Naive thymus-derived CD8-positive, alpha-beta T cell (primary cell): ENCODE measurements at regions not wholly inside any gene's neighbourhood (a gene's known extent, or its start where the extent isn't known, plus 50 kb on each side); places are given as distances from the start of the nearest gene placed in this dataset.
"Not testable (repeated sequence)": the region's sequence is repeated elsewhere in the genome, so short reads cannot be mapped to it uniquely, and the experiment has no call there.

Experiments used
- ATAC-seq, 2 donors: fragments of 150-1000 bp; cut with Tn5 transposase in 1 of 2; sonication (Bioruptor Pico), chemical (Tn5 transposase) in 1 of 2; 1 replicate in 1 of 2; 2 replicates in 1 of 2; pipeline ENCODE4 v1.10.0; 2021; ENCODE audit warnings: mild to moderate bottlenecking in 2 of 2, moderate library complexity in 2 of 2
- POLR2A ChIA-PET: fragments of 350-600 bp; sonication (Branson Sonifier 250); formaldehyde crosslinking; loops from one replicate; lab custom pipeline; 2021; ENCODE audit warnings: antibody characterized with exemption; lab: Charles Lee
- DNase-seq, 10 donors: peaks; one replicate each; pipeline versions ENCODE4 v3.0.0 to v3.0.0-alpha.2; 2020 to 2022
- H3K27ac Mint-ChIP-seq, 10 donors: one replicate each; pipeline ENCODE4 v1.8.0; 2020 to 2022; ENCODE audit warnings: mild to moderate bottlenecking in 10 of 10, mixed read lengths in 10 of 10, moderate library complexity in 4 of 10, inconsistent platforms in 1 of 10
- H3K27me3 Mint-ChIP-seq, 5 donors: one replicate each; pipeline ENCODE4 v1.8.0; 2021 to 2022; ENCODE audit warnings: mixed read lengths in 5 of 5
- H3K36me3 Mint-ChIP-seq, 3 donors: one replicate each; pipeline ENCODE4 v1.8.0; 2020 to 2022; ENCODE audit warnings: mixed read lengths in 3 of 3, mild to moderate bottlenecking in 2 of 3, inconsistent platforms in 1 of 3
- H3K4me1 Mint-ChIP-seq, 4 donors: one replicate each; pipeline ENCODE4 v1.8.0; 2021 to 2022; ENCODE audit warnings: mixed read lengths in 4 of 4
- H3K4me3 Mint-ChIP-seq, 10 donors: one replicate each; pipeline ENCODE4 v1.8.0; 2020 to 2022; ENCODE audit warnings: mild to moderate bottlenecking in 10 of 10, mixed read lengths in 10 of 10, moderate library complexity in 6 of 10, inconsistent platforms in 1 of 10
- H3K9me3 Mint-ChIP-seq, 9 donors: one replicate each; pipeline ENCODE4 v1.8.0; 2020 to 2022; ENCODE audit warnings: mixed read lengths in 9 of 9, mild to moderate bottlenecking in 3 of 9, inconsistent platforms in 1 of 9, moderate library complexity in 1 of 9

DNA sequence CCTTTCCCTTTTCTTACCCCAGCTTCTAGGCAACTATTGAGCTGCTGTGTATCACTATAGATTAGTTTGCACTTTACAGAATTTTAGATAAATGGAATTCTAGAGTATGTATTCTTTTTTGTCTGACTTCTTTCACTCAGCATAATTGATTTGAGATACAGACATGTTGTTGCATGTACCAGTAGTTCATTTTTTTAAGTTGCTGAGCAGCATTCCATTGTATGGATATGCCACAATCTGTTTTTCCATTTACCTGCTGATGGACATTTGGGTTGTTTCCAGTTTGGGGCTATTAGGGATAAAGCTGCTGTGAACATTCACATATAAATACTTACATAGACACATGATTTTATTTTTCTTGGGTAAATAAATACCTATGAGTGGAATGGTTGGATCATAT lies 135.7 kb downstream of the IGF1 start:
- Mint-ChIP-seq H3K36me3 (no peaks in the 10 kb centered on the region), H3K4me3 (no peak overlapping the region), H3K4me1 (no peaks in the 10 kb centered on the region), H3K27ac (no peak overlapping the region), H3K27me3 (peaks cover 0 to 10% (median 8%) of the 10 kb centered on the region in 5 donors), H3K9me3 (peaks cover 0 to 9% (median 0%) of the 10 kb centered on the region in 9 donors)
- ATAC-seq = no peak
- POLR2A ChIA-PET = no interaction called here
- no peak for DNase-seq

DNA sequence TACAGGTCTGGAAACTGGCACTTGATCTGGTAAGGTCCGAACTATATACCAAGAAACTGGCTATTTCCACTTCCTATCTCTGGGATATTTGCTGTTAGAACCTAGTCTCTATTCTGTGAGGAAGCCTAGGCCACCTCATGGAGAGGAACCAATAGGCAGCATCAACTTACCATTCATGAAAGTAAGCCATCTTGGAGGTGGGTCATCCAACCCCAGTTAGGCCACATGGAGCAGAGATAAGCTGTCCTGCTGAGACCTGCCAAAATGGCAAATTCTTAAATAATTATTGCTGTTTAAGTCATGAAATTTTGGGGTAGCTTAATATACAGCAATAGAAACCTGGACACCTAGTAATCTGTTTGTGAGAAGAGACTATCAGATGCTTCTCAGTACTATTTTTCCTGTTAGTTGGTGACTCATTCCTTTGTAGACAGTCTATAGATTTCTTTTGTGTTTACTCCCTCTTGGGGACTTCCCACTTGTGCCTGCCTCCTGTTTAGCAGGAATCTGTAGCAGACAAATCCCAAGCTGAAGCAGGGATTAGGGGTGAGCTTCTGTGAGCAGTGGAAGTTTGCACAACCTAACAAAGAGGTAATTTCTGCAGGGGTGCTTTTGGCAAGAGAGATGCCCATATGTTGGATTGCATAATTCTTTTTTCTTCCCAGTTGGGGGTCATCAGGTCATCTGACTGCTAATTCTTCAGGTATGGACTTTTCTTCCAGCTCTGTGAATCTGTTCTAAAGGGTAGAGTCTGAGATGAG lies 136.8 kb downstream of the IGF1 start:
- H3K4me3 Mint-ChIP-seq = no peak overlapping the region
- ATAC-seq = no peak
- no peaks in the 10 kb centered on the region for H3K4me1 Mint-ChIP-seq
- H3K27ac Mint-ChIP-seq = no peak overlapping the region
- POLR2A ChIA-PET = no interaction called here
- peaks cover under 1 to 10% (median 5%) of the 10 kb centered on the region in 5 donors for H3K27me3 Mint-ChIP-seq
- no peak for DNase-seq
- H3K36me3 Mint-ChIP-seq = no peaks in the 10 kb centered on the region
- H3K9me3 Mint-ChIP-seq = peaks cover 0 to 9% (median 0%) of the 10 kb centered on the region in 9 donors

DNA sequence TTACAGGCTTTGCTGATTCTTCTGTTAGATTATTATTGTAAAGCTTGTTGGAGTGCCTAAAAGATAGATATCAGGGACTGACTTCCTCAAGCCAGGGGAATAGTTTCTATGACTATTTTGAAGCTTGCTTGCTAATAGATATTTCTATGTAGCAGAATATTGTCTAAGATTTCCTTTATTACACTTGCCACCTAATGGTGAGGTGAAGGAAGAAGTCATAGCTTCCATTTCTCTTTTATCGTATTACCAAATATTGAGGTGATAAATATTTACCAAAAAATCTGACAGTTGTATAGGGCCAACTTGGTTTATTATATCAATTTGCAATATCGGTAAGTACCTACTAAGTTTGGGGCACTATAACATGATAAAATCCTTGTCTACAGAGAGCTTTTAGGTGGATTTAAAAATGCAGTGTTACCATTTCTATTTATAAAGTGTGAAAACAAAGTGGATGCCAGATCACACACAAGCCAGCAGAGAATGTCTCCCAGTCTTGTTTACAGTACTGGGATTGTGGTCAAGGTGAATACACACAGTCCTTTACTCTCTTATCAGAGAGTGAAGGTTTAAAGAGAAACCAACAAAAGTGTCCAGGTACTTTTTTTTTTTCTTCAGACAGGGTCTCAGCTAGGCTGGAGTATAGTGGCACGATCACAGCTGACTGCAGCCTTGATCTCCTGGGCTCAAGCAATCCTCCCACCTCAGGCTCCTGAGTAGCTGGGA lies 137.9 kb downstream of the IGF1 start:
- no peak overlapping the region for H3K4me3 Mint-ChIP-seq
- DNase-seq (no peak), ATAC-seq (no peak)
- H3K9me3 Mint-ChIP-seq = peaks cover 0 to 9% (median 0%) of the 10 kb centered on the region in 9 donors
- no peaks in the 10 kb centered on the region for H3K36me3 Mint-ChIP-seq
- H3K27ac Mint-ChIP-seq = no peak overlapping the region
- no peaks in the 10 kb centered on the region for H3K4me1 Mint-ChIP-seq
- POLR2A ChIA-PET = no interaction called here
- H3K27me3 Mint-ChIP-seq = peaks cover 1 to 12% (median 7%) of the 10 kb centered on the region in 5 donors

DNA sequence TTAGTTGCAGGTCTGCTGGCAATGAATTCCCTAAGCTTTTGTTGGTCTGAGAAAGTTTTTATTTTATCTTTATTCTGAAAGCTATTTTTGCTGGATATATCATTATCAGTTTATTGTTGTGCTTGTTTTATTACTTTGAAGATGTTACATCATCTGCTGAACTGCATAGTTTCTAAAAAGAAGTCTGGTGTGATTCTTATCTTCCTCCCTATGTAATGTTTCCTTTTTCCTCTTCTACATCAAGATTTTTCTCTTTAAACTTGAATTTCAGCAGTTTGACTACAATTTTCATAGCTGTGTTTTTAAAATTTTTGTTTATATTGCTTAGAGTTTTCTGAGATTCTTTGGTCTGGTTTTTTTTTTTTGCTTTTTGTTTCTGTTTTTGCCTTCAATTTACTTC lies 137.1 kb upstream of the PMCH start:
- POLR2A ChIA-PET = no interaction called here
- peaks cover 7 to 29% (median 11%) of the 10 kb centered on the region in 5 donors for H3K27me3 Mint-ChIP-seq
- no peak overlapping the region for H3K4me3 Mint-ChIP-seq
- H3K9me3 Mint-ChIP-seq = peaks cover 0 to 10% (median 0%) of the 10 kb centered on the region in 9 donors
- peaks cover 0 to 2% (median 0%) of the 10 kb centered on the region in 3 donors for H3K36me3 Mint-ChIP-seq
- H3K4me1 Mint-ChIP-seq = no peaks in the 10 kb centered on the region
- ATAC-seq (no peak), DNase-seq (no peak)
- H3K27ac Mint-ChIP-seq = no peak overlapping the region

DNA sequence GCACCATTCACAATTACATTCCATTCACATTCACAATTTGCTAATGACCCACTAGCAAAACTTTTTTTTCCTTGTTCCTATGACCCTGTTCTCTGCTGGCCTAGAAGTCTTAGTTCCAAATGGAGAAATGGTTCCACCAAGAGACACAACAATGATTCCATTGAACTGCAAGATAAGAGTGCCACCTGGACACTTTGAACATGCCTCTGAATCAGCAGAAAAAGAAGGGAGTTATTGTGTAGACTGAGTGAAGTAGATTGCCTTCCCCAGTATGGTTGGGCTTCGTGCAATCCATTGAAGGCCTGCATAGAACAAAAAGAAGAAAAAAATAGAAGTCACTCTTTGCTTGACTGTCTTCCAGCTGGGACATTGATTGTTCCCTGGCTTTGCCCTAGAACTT lies 133.8 kb upstream of the PMCH start:
- Mint-ChIP-seq H3K9me3 (peaks cover 0 to 10% (median 0%) of the 10 kb centered on the region in 9 donors), H3K27me3 (peaks cover 10 to 25% (median 17%) of the 10 kb centered on the region in 5 donors), H3K4me1 (no peaks in the 10 kb centered on the region), H3K36me3 (peaks cover 0 to 2% (median 0%) of the 10 kb centered on the region in 3 donors), H3K27ac (no peak overlapping the region), H3K4me3 (no peak overlapping the region)
- POLR2A ChIA-PET = no interaction called here
- ATAC-seq = no peak
- DNase-seq = no peak

DNA sequence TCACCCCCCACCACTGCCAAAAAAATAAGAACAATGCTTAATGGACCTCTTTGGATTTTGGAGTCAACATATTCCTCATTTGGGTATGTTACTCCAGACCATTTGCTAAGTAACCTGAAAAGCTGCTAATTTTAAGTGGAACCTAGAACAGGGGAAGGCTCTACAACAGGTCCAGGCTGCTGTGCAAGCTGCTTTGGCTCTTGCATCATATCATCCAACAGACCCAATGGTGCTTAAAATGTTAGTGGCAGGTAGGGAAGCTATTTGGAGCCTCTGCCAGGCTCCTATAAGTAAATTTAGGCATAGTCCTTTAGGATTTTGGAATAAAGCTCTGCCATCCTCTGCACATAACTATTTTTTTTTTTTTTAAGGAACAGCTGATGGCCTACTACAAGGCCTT lies 132.2 kb upstream of the PMCH start:
- H3K9me3 Mint-ChIP-seq = peaks cover 0 to 5% (median 0%) of the 10 kb centered on the region in 9 donors
- ATAC-seq = no peak
- no peak for DNase-seq
- peaks cover 8 to 28% (median 19%) of the 10 kb centered on the region in 5 donors for H3K27me3 Mint-ChIP-seq
- H3K27ac Mint-ChIP-seq = no peak overlapping the region
- H3K4me1 Mint-ChIP-seq = no peaks in the 10 kb centered on the region
- peaks cover 0 to 2% (median 2%) of the 10 kb centered on the region in 3 donors for H3K36me3 Mint-ChIP-seq
- POLR2A ChIA-PET = no interaction called here
- no peak overlapping the region for H3K4me3 Mint-ChIP-seq

DNA sequence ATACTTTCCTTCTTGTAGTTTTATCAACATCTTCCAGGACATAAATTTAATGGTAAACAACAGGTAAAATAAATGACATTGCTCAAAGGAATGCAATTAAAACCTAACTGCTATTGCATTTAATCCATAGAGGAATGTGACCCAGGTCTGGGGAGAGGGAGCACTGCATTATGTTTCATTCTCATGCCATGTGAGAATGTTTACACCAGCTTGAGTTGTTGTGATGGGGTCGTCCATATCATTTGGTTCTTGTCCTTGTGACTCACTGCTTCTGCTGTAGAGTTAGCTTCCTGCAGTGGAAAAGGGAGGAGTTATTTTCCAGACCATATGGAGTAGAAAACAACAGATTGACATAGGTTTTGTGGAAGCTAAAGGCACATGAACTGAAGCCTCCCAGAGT lies 129.3 kb upstream of the PMCH start:
- POLR2A ChIA-PET = no interaction called here
- no peak for ATAC-seq
- H3K27me3 Mint-ChIP-seq = peaks cover 10 to 28% (median 23%) of the 10 kb centered on the region in 5 donors

DNA sequence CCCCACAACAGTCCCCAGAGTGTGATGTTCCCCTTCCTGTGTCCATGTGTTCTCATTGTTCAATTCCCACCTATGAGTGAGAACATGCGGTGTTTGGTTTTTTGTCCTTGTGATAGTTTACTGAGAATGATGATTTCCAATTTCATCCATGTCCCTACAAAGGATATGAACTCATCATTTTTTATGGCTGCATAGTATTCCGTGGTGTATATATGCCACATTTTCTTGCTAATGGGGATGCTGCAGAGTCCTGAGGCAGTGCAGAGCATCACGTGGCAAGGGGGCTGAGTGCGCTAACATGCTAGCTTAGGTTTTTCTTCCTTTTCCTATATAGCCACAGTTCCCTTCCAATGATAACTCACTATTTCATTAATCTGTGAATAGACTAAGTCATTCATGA lies 127.5 kb upstream of the PMCH start:
- DNase-seq, POLR2A ChIA-PET, H3K36me3 Mint-ChIP-seq, H3K4me3 Mint-ChIP-seq, H3K27ac Mint-ChIP-seq, H3K4me1 Mint-ChIP-seq, ATAC-seq: not testable (repeated sequence)
- H3K27me3 Mint-ChIP-seq = peaks cover 10 to 28% (median 23%) of the 10 kb centered on the region in 5 donors
- peaks cover 0 to 11% (median 0%) of the 10 kb centered on the region in 9 donors for H3K9me3 Mint-ChIP-seq

More for the DNA sequence above, 129.3 kb upstream of the PMCH start:
- DNase-seq = no peak
- Mint-ChIP-seq H3K27ac (no peak overlapping the region), H3K4me1 (no peaks in the 10 kb centered on the region), H3K9me3 (peaks cover 0 to 5% (median 0%) of the 10 kb centered on the region in 9 donors), H3K36me3 (peaks cover 0 to 2% (median 0%) of the 10 kb centered on the region in 3 donors), H3K4me3 (no peak overlapping the region)

DNA sequence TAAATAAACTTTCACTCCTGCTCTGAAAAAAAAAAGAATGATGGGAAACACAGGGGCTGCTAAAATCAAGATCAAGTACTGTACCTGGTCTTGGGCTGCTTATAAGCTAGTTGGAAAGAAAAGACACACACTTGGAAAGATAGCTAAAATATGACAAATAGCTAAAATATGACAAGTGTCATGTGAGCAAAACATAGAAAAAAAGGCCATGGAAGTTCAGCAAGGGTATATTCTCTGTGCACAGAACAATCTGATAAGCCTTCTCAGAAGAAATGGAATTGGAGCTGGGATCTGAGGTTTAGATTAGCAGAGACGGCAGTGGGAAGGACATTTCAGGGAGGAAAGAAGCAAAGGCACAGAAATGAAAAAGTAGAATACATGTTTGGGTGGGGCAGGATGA lies 126.2 kb upstream of the PMCH start:
- peaks cover 0 to 2% (median 0%) of the 10 kb centered on the region in 3 donors for H3K36me3 Mint-ChIP-seq
- no peaks in the 10 kb centered on the region for H3K4me1 Mint-ChIP-seq
- no peak overlapping the region for H3K27ac Mint-ChIP-seq
- ATAC-seq (no peak), DNase-seq (no peak)
- H3K27me3 Mint-ChIP-seq = peaks cover 14 to 28% (median 23%) of the 10 kb centered on the region in 5 donors
- H3K4me3 Mint-ChIP-seq = no peak overlapping the region
- POLR2A ChIA-PET = no interaction called here
- H3K9me3 Mint-ChIP-seq = peaks cover 0 to 11% (median 0%) of the 10 kb centered on the region in 9 donors

DNA sequence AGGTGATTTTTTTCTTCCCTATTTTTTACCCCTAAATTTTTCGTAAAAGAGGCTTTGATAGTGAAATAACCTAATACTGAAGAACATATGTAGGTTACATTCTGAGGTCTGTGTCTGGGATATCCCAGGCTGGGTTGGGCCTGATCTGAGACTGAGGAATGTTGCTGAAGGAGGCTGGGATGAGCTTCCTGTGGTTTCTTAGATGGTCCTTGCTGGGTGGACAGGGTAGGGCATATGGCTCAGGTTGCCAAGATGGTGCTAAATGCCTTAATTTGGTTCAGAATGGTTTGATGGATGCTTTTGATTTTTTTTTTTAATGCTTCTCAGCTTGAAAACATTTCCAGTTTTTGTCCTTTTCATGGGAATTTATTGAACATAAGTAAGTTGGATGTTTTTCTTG lies 124.6 kb upstream of the PMCH start:
- ATAC-seq = no peak
- POLR2A ChIA-PET = no interaction called here

DNA sequence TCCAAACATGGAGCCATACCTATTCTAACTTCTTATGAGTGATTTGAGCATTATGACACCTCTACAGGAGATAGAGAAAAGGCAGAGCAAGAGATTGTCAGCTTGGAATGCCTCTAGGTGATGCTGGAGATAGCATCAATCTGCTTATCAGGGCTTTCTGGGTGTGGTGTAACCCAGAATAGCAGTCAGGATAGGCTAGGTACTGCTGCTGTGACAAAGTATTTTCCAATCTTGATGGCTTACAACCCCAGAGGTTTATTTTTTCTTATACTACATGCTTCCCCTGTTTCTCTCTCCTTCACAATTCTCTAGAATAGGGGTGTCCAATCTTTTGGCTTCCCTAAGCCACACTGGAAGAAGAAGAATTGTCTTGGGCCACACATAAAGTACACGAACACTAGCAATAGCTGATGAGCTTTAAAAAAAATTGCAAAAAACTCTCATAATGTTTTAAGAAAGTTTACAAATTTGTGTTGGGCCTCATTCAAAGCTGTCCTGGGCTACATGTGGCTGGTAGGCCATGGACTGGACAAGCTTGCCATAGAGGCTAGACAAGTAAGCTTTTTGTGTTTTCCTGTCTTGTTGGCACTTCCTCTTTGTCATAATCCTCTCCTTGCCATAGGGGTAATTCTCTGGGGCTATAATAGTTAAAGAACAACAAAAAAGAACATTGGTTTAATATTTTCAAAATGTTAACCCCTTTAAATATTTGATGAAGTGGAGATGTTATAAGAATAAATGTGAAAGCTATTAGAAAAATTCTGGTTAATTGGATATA lies 123.9 kb upstream of the PMCH start:
- POLR2A ChIA-PET = no interaction called here
- no peak for DNase-seq
- Mint-ChIP-seq H3K4me3 (no peak overlapping the region), H3K27ac (no peak overlapping the region), H3K9me3 (peaks cover 0 to 11% (median 0%) of the 10 kb centered on the region in 9 donors), H3K4me1 (no peaks in the 10 kb centered on the region), H3K27me3 (peaks cover 13 to 36% (median 18%) of the 10 kb centered on the region in 5 donors), H3K36me3 (peaks cover 0 to 2% (median 0%) of the 10 kb centered on the region in 3 donors)
- ATAC-seq = no peak

More for the DNA sequence above, 124.6 kb upstream of the PMCH start:
- H3K27ac Mint-ChIP-seq = no peak overlapping the region
- peaks cover 0 to 2% (median 0%) of the 10 kb centered on the region in 3 donors for H3K36me3 Mint-ChIP-seq
- H3K9me3 Mint-ChIP-seq = peaks cover 0 to 11% (median 0%) of the 10 kb centered on the region in 9 donors
- peaks cover 13 to 34% (median 21%) of the 10 kb centered on the region in 5 donors for H3K27me3 Mint-ChIP-seq
- no peak for DNase-seq
- no peak overlapping the region for H3K4me3 Mint-ChIP-seq
- H3K4me1 Mint-ChIP-seq = no peaks in the 10 kb centered on the region

DNA sequence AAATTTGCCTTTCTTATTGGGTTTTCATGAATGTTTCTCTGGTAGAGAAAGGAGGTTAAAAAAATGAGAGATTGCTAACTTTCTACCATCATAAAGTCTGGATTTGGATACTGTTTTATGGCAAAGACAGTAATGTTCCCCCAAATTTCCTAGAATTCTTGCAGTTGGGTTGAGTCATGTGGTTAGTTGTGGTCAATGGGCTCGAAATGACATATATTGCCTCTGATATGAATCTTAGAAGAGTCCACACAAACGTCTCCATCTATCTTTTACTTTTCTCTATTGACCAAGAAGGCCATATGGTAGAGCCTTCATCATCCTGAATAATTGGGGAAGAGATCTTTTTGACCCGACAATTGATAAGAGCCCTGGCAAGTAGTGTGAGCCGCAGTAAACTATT lies 119.5 kb upstream of the PMCH start:
- no peak for DNase-seq
- Mint-ChIP-seq H3K4me1 (no peaks in the 10 kb centered on the region), H3K36me3 (no peaks in the 10 kb centered on the region), H3K4me3 (no peak overlapping the region), H3K27me3 (peaks cover 7 to 24% (median 19%) of the 10 kb centered on the region in 5 donors), H3K27ac (no peak overlapping the region), H3K9me3 (peaks cover 0 to 5% (median 0%) of the 10 kb centered on the region in 9 donors)
- POLR2A ChIA-PET = no interaction called here
- ATAC-seq = no peak
